AG08396 (cell line): ENCODE measurements at regions not wholly inside any gene's neighbourhood (a gene's known extent, or its start where the extent isn't known, plus 50 kb on each side); places are given as distances from the start of the nearest gene placed in this dataset.
"Not testable (repeated sequence)": the region's sequence is repeated elsewhere in the genome, so short reads cannot be mapped to it uniquely, and the experiment has no call there.

ENCODE experiments used
- DNase-seq: peaks from one replicate; pipeline ENCODE4 v3.0.0; 2012; ENCODE audit warnings: low spot score, mixed read lengths

GRCh38 chr12:9449657-9450126 lies 158.0 kb downstream of the KLRB1 start:
- DNase-seq = not testable (repeated sequence)

GRCh38 chr12:9449181-9449580 lies 158.5 kb downstream of the KLRB1 start:
- DNase-seq = no peak

- not testable (repeated sequence) for DNase-seq
Measured at GRCh38 chr12:9448648-9449047, 159.1 kb downstream of the KLRB1 start.

- peak; percentile 87 for DNase-seq
Measured at GRCh38 chr12:9447791-9448614, 159.7 kb downstream of the KLRB1 start.

GRCh38 chr12:9446883-9447761 lies 160.6 kb downstream of the KLRB1 start:
- not testable (repeated sequence) for DNase-seq

- not testable (repeated sequence) for DNase-seq
Measured at GRCh38 chr12:9440428-9440827, 167.3 kb downstream of the KLRB1 start.

- DNase-seq = not testable (repeated sequence)
Measured at GRCh38 chr12:9435682-9436081, 172.0 kb downstream of the KLRB1 start.

GRCh38 chr12:9430385-9430784 lies 177.3 kb downstream of the KLRB1 start:
- DNase-seq = not testable (repeated sequence)

GRCh38 chr12:9428856-9429255 lies 178.9 kb downstream of the KLRB1 start:
- not testable (repeated sequence) for DNase-seq

- not testable (repeated sequence) for DNase-seq
Measured at GRCh38 chr12:9425429-9425828, 182.3 kb downstream of the KLRB1 start.

- DNase-seq = not testable (repeated sequence)
Measured at GRCh38 chr12:9424175-9424740, 183.5 kb downstream of the KLRB1 start.

GRCh38 chr12:9422689-9423088 lies 185.0 kb downstream of the KLRB1 start:
- not testable (repeated sequence) for DNase-seq

- not testable (repeated sequence) for DNase-seq
Measured at GRCh38 chr12:9421520-9422086, 186.1 kb downstream of the KLRB1 start.

GRCh38 chr12:9420817-9421519 lies 186.7 kb downstream of the KLRB1 start:
- DNase-seq = not testable (repeated sequence)

GRCh38 chr12:9418669-9419041 lies 189.1 kb downstream of the KLRB1 start:
- not testable (repeated sequence) for DNase-seq

- not testable (repeated sequence) for DNase-seq
Measured at GRCh38 chr12:9417947-9418668, 189.6 kb downstream of the KLRB1 start.

- not testable (repeated sequence) for DNase-seq
Measured at GRCh38 chr12:9417341-9417740, 190.4 kb downstream of the KLRB1 start.

- not testable (repeated sequence) for DNase-seq
Measured at GRCh38 chr12:9416346-9416745, 191.4 kb downstream of the KLRB1 start.

GRCh38 chr12:9415898-9416297 lies 191.8 kb downstream of the KLRB1 start:
- DNase-seq = not testable (repeated sequence)

GRCh38 chr12:9413862-9414261 lies 193.9 kb downstream of the KLRB1 start:
- DNase-seq = not testable (repeated sequence)

GRCh38 chr12:9412459-9412858 lies 195.3 kb downstream of the KLRB1 start:
- DNase-seq = not testable (repeated sequence)
